Astrocyte of the spinal cord (primary cell): ENCODE measurements at regions not wholly inside any gene's neighbourhood (a gene's known extent, or its start where the extent isn't known, plus 50 kb on each side); places are given as distances from the start of the nearest gene placed in this dataset.

Source experiments
- DNase-seq: peaks from one replicate; pipeline ENCODE4 v3.0.0; 2011; ENCODE audit warnings: low read depth, low spot score
- H3K4me3 ChIP-seq: 2 replicates; pipeline ENCODE4 v1.5.1; 2011; ENCODE audit warnings: low read depth, mild to moderate bottlenecking, low read length, moderate library complexity
- CTCF ChIP-seq: IDR thresholded peaks from 2 replicates; pipeline ENCODE4 v1.5.1; 2012; ENCODE audit warnings: low read depth, mild to moderate bottlenecking, low read length, inconsistent platforms
- in situ Hi-C: cut with HindIII; loops from 2 replicates; pipeline ENCODE4 v1.10.0; 2017; ENCODE audit warnings: low sequenced_read_pairs

DNA sequence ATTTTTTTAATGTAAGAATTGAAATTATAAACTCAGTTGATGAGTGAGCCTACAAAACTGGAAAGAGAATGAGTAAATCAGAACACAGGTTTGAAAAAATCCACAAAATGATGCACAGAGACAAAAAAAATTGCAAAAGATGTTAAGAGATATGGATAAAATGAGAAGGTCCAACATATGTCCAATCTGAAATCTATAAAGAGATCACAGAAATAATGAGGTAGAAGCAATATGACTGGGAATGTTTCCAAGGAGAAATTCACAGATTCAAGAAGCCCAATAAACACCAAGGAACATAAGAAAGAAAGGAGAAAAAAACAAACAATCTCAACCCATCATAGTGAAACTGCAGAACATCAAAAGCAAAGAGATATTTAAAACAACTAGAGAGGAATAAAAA lies 288.4 kb upstream of the SLC30A5 start:
- no peak overlapping the region for H3K4me3 ChIP-seq
- no peak for DNase-seq
- in situ Hi-C loops, result no loop called here
- no peak for TF ChIP-seq CTCF

GRCh38 chr5:68817632-68818031 lies 276.2 kb upstream of the SLC30A5 start:
- DNase-seq, result no peak
- in situ Hi-C loops, result no loop called here
- no peak for TF ChIP-seq CTCF
- H3K4me3 ChIP-seq, result no peak overlapping the region

DNA sequence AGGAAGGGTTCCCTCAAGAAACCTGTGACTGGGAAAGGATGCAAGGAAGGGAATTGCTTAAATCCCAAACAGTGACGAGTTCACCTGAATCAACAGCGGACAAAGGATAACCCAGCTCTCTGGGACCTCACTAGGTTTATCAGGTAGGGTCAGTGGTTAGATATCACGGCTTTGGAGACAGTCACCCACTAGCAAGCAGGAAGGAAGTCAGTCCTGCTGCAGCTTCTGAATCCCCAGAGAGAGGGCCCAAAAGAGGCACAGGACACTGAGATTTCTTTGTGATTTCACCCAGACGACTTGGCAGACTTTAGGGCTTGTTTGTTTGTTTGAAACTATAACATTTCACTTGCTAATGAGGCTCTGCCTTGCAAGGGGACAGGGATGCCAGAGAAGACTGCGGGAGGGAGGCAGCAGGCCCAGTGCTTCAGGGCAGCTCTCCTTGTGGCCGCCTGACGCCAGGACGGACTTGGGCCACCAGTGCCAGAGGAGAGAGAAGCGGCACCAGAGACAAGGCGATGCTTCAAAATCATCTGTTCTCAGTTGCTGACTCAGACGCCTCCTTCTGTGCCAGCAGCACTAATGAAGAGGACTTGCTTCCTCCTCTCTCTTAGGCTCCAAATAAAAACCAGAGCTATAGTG lies 275.6 kb upstream of the SLC30A5 start:
- no peak for DNase-seq
- in situ Hi-C loops, result no loop called here
- TF ChIP-seq CTCF, result no peak
- H3K4me3 ChIP-seq, result no peak overlapping the region

DNA sequence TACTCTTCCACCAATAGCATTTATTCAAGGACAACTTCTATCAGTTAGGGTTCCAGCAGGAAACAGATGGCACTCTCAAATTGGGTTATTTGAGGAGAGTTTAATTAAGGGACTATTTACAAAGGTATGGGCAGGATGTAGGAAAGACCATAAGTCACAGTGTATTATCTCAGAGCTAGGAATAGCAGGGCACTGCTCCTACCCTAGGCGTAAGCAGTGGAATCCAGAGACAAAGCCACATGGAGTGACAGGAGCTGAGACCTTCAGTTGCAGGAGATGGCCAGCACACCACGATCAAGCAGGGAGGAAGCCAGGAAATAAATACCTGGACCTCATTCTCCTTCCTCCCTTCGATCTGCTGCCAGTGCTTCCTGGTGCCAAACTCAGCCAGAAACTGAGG lies 274.9 kb upstream of the SLC30A5 start:
- in situ Hi-C loops, result no loop called here
- no peak for TF ChIP-seq CTCF
- DNase-seq, result no peak
- no peak overlapping the region for H3K4me3 ChIP-seq

DNA sequence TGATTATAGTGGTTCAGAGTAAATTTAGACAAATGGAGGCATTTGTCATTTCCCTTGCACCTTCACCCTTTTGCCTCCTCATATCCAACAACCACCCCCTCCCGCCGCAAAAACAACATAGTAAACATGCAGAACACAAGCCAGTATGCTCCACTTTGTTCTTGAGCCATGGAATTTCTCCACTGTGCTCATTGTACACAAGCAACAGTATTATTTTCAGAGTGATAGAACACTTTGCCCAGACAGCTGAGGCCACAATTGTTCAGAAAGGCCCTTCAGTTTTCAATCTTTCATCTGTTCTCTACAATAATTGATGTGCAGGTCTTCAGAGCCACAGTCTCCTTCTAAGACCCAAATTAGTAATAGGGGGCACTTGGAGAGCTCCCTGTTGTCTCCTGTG lies 272.8 kb upstream of the SLC30A5 start:
- in situ Hi-C loops, result no loop called here
- DNase-seq, result no peak
- no peak overlapping the region for H3K4me3 ChIP-seq
- no peak for TF ChIP-seq CTCF

DNA sequence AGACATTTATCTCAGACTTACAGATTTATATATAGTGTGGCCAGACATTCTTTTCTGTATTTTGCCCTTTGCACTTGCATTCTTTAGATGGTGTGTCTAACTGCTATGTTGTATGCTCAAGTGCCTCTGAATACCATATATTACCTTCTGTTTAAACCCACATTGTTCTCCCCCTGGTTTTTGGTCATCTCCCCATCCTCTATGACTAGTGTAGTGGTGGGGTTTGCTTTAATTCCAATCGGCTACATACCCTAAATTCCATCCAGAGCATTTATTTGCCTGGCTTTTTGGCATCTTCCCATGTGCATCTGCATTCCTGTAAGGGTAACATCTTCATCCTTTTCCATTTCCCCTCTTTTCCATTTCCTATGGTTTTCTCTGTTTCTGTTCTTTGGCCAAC lies 271.0 kb upstream of the SLC30A5 start:
- no peak overlapping the region for H3K4me3 ChIP-seq
- no peak for TF ChIP-seq CTCF
- DNase-seq, result no peak
- in situ Hi-C loops, result no loop called here

DNA sequence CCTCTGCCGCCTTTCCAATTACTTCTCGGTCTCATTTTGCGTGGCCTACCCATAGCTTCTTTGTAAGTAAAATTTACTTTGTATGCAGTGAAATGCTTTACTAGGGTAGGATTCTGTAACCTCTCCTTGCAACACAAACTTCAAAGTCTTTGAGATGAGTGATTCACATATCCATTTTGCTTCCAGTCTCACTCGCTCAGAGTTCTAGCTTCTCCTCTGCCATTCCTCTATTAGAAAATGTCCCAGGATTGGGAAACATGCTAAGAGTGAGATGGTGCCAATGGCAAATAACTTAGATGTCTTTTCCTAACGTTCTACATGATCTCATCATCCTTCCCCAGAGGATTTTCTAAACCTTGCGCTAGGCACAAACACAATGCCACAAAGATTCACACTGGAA lies 270.5 kb upstream of the SLC30A5 start:
- no peak for TF ChIP-seq CTCF
- in situ Hi-C loops, result no loop called here

More for the DNA sequence above, 270.5 kb upstream of the SLC30A5 start:
- H3K4me3 ChIP-seq, result no peak overlapping the region
- no peak for DNase-seq
